WTC11 (cell line): ENCODE measurements at regions not wholly inside any gene's neighbourhood (a gene's known extent, or its start where the extent isn't known, plus 50 kb on each side); places are given as distances from the start of the nearest gene placed in this dataset.

ENCODE experiments used
- ATAC-seq: fragments of 200-7000 bp; cut with Tn5 transposase; 2 replicates; pipeline ENCODE4 v1.10.0; 2021; ENCODE audit warnings: mild to moderate bottlenecking, moderate library complexity
- CTCF ChIA-PET: fragments of 300-600 bp; sonication (Branson Sonifier 250); formaldehyde crosslinking; loops from one replicate; lab custom pipeline; 2021; ENCODE audit warnings: antibody characterized with exemption; lab: Charles Lee
- POLR2A ChIA-PET: fragments of 350-600 bp; sonication (Branson Sonifier 250); formaldehyde crosslinking; loops from one replicate; lab custom pipeline; 2021; ENCODE audit warnings: antibody characterized with exemption; lab: Charles Lee
- DNase-seq: peaks from one replicate; pipeline ENCODE4 v3.0.0; 2021; ENCODE audit warnings: low spot score
- H3K27ac Mint-ChIP-seq: 2 replicates; pipeline ENCODE4 v1.8.0; 2021; ENCODE audit warnings: mixed read lengths
- H3K27me3 Mint-ChIP-seq: 2 replicates; pipeline ENCODE4 v1.8.0; 2021; ENCODE audit warnings: low read depth, mild to moderate bottlenecking, moderate library complexity, mixed read lengths
- H3K36me3 Mint-ChIP-seq: 2 replicates; pipeline ENCODE4 v1.8.0; 2021; ENCODE audit warnings: mixed read lengths
- H3K4me1 Mint-ChIP-seq: 2 replicates; pipeline ENCODE4 v1.8.0; 2022; ENCODE audit warnings: mixed read lengths
- H3K4me3 Mint-ChIP-seq: 2 replicates; pipeline ENCODE4 v1.8.0; 2021; ENCODE audit warnings: mild to moderate bottlenecking, moderate library complexity, mixed read lengths
- H3K9me3 Mint-ChIP-seq: 2 replicates; pipeline ENCODE4 v1.8.0; 2021; ENCODE audit warnings: mixed read lengths
- ARID4B ChIP-seq: sonication (generic); formaldehyde crosslinking; IDR thresholded peaks from 2 replicates; pipeline ENCODE4 v1.8.0; 2023; ENCODE audit warnings: missing genetic modification reagents, mild to moderate bottlenecking, borderline replicate concordance
- ETV6 ChIP-seq: sonication (generic); formaldehyde crosslinking; IDR thresholded peaks from 2 replicates; pipeline ENCODE4 v1.8.1; 2022; ENCODE audit warnings: mild to moderate bottlenecking, missing genetic modification reagents
- GABPB1 ChIP-seq: sonication (generic); formaldehyde crosslinking; IDR thresholded peaks from 2 replicates; pipeline ENCODE4 v1.8.1; 2023; ENCODE audit warnings: mild to moderate bottlenecking, missing genetic modification reagents
- MAX ChIP-seq: sonication (generic); formaldehyde crosslinking; IDR thresholded peaks from 2 replicates; pipeline ENCODE4 v1.8.0; 2022; ENCODE audit warnings: mild to moderate bottlenecking, missing genetic modification reagents
- MXD4 ChIP-seq: fragments of 250-450 bp; sonication (Bioruptor Pico); IDR thresholded peaks from 2 replicates; pipeline ENCODE4 v1.8.0; 2021; ENCODE audit warnings: mild to moderate bottlenecking, moderate library complexity, borderline replicate concordance
- NFE2L1 ChIP-seq: sonication (generic); formaldehyde crosslinking; IDR thresholded peaks from 2 replicates; pipeline ENCODE4 v1.8.1; 2023; ENCODE audit warnings: missing genetic modification reagents
- ZNF396 ChIP-seq: fragments of 250-450 bp; sonication (Bioruptor Pico); IDR thresholded peaks from 2 replicates; pipeline ENCODE4 v1.8.0; 2021; ENCODE audit warnings: mild to moderate bottlenecking, moderate library complexity, borderline replicate concordance
- ZNF416 ChIP-seq: fragments of 250-450 bp; sonication (Bioruptor Pico); IDR thresholded peaks from 2 replicates; pipeline ENCODE4 v1.9.0; 2021; ENCODE audit warnings: mild to moderate bottlenecking, inconsistent platforms
- ZNF425 ChIP-seq: fragments of 250-450 bp; sonication (Bioruptor Pico); conservative IDR thresholded peaks from 2 replicates; pipeline ENCODE4 v1.9.0; 2021; ENCODE audit warnings: mild to moderate bottlenecking
- ZNF671 ChIP-seq: fragments of 250-450 bp; sonication (Bioruptor Pico); IDR thresholded peaks from 2 replicates; pipeline ENCODE4 v1.8.0; 2021; ENCODE audit warnings: mild to moderate bottlenecking
- TF ChIP-seq, protein P1 (sequence below): fragments of 250-450 bp; sonication (Bioruptor Pico); IDR thresholded peaks from 2 replicates; pipeline ENCODE4 v1.9.0; 2021; ENCODE audit warnings: mild to moderate bottlenecking, borderline replicate concordance
- TF ChIP-seq, protein P2 (sequence below): fragments of 250-450 bp; sonication (Bioruptor Pico); IDR thresholded peaks from 2 replicates; pipeline ENCODE4 v1.9.0; 2021; ENCODE audit warnings: mild to moderate bottlenecking

GRCh38 chr5:154565123-154565522 lies 87.1 kb upstream of the HAND1 start:
- no peak for ATAC-seq
- 0 out of 2 replicates have a peak, but pooled peaks cover 2% of the 10 kb centered on the region for H3K4me1 Mint-ChIP-seq
- H3K27me3 Mint-ChIP-seq: no peaks in the 10 kb centered on the region
- no peak for TF ChIP-seq GABPB1 (CRISPR knock-in tag)
- TF ChIP-seq ETV6 (CRISPR knock-in tag): no peak
- no peak for TF ChIP-seq ZNF671 (CRISPR knock-in tag)
- no peak for TF ChIP-seq ZNF396 (CRISPR knock-in tag)
- TF ChIP-seq, protein P1, sequence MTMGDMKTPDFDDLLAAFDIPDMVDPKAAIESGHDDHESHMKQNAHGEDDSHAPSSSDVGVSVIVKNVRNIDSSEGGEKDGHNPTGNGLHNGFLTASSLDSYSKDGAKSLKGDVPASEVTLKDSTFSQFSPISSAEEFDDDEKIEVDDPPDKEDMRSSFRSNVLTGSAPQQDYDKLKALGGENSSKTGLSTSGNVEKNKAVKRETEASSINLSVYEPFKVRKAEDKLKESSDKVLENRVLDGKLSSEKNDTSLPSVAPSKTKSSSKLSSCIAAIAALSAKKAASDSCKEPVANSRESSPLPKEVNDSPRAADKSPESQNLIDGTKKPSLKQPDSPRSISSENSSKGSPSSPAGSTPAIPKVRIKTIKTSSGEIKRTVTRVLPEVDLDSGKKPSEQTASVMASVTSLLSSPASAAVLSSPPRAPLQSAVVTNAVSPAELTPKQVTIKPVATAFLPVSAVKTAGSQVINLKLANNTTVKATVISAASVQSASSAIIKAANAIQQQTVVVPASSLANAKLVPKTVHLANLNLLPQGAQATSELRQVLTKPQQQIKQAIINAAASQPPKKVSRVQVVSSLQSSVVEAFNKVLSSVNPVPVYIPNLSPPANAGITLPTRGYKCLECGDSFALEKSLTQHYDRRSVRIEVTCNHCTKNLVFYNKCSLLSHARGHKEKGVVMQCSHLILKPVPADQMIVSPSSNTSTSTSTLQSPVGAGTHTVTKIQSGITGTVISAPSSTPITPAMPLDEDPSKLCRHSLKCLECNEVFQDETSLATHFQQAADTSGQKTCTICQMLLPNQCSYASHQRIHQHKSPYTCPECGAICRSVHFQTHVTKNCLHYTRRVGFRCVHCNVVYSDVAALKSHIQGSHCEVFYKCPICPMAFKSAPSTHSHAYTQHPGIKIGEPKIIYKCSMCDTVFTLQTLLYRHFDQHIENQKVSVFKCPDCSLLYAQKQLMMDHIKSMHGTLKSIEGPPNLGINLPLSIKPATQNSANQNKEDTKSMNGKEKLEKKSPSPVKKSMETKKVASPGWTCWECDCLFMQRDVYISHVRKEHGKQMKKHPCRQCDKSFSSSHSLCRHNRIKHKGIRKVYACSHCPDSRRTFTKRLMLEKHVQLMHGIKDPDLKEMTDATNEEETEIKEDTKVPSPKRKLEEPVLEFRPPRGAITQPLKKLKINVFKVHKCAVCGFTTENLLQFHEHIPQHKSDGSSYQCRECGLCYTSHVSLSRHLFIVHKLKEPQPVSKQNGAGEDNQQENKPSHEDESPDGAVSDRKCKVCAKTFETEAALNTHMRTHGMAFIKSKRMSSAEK: no peak
- TF ChIP-seq ARID4B (CRISPR knock-in tag): no peak
- no peak for TF ChIP-seq ZNF416 (CRISPR knock-in tag)
- no peak for TF ChIP-seq MAX
- no peak for TF ChIP-seq ZNF425
- TF ChIP-seq NFE2L1 (CRISPR knock-in tag): no peak
- no peak for TF ChIP-seq MXD4 (CRISPR knock-in tag)
- TF ChIP-seq, protein P2, sequence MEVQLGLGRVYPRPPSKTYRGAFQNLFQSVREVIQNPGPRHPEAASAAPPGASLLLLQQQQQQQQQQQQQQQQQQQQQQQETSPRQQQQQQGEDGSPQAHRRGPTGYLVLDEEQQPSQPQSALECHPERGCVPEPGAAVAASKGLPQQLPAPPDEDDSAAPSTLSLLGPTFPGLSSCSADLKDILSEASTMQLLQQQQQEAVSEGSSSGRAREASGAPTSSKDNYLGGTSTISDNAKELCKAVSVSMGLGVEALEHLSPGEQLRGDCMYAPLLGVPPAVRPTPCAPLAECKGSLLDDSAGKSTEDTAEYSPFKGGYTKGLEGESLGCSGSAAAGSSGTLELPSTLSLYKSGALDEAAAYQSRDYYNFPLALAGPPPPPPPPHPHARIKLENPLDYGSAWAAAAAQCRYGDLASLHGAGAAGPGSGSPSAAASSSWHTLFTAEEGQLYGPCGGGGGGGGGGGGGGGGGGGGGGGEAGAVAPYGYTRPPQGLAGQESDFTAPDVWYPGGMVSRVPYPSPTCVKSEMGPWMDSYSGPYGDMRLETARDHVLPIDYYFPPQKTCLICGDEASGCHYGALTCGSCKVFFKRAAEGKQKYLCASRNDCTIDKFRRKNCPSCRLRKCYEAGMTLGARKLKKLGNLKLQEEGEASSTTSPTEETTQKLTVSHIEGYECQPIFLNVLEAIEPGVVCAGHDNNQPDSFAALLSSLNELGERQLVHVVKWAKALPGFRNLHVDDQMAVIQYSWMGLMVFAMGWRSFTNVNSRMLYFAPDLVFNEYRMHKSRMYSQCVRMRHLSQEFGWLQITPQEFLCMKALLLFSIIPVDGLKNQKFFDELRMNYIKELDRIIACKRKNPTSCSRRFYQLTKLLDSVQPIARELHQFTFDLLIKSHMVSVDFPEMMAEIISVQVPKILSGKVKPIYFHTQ: no peak
- H3K36me3 Mint-ChIP-seq: no peaks in the 10 kb centered on the region
- DNase-seq: no peak
- POLR2A ChIA-PET: no interaction called here
- no peak overlapping the region for H3K4me3 Mint-ChIP-seq
- CTCF ChIA-PET: no interaction called here
- no peaks in the 10 kb centered on the region for H3K9me3 Mint-ChIP-seq
- H3K27ac Mint-ChIP-seq: no peak overlapping the region
